ENCODE measurements at regions not wholly inside any gene's neighbourhood (a gene's known extent, or its start where the extent isn't known, plus 50 kb on each side); places are given as distances from the start of the nearest gene placed in this dataset.

GRCh38 chr3:124660599-124660998 lies 69.7 kb upstream of the UMPS start:
- no peak for DNase-seq (ENCODE audit: extremely low read depth, low read depth)
- no peak for TF ChIP-seq CTCF (IDR thresholded peaks at IDR 0.05; ENCODE audit: low read depth, low read length)

GRCh38 chr3:124663690-124664089 lies 66.6 kb upstream of the UMPS start:
- no peak for DNase-seq (ENCODE audit: extremely low read depth, low read depth)

GRCh38 chr3:124664804-124665203 lies 65.4 kb upstream of the UMPS start:
- no peak for DNase-seq (ENCODE audit: extremely low read depth, low read depth)
- no peak for TF ChIP-seq CTCF (IDR thresholded peaks at IDR 0.05; ENCODE audit: low read depth, low read length)

More at GRCh38 chr3:124663690-124664089, 66.6 kb upstream of the UMPS start:
- TF ChIP-seq CTCF (IDR thresholded peaks at IDR 0.05; ENCODE audit: low read depth, low read length), result no peak

- no peak for TF ChIP-seq CTCF (IDR thresholded peaks at IDR 0.05; ENCODE audit: low read depth, low read length)
- DNase-seq (ENCODE audit: extremely low read depth, low read depth), result no peak
Observed at GRCh38 chr3:124666067-124666466, 64.2 kb upstream of the UMPS start.

GRCh38 chr3:124669470-124669869 lies 60.8 kb upstream of the UMPS start:
- TF ChIP-seq CTCF (IDR thresholded peaks at IDR 0.05; ENCODE audit: low read depth, low read length), result no peak
- DNase-seq (ENCODE audit: extremely low read depth, low read depth), result no peak

- TF ChIP-seq CTCF (IDR thresholded peaks at IDR 0.05; ENCODE audit: low read depth, low read length), result no peak
- DNase-seq (ENCODE audit: extremely low read depth, low read depth), result no peak
Observed at GRCh38 chr3:124671106-124671505, 59.1 kb upstream of the UMPS start.

- no peak for TF ChIP-seq CTCF (IDR thresholded peaks at IDR 0.05; ENCODE audit: low read depth, low read length)
- DNase-seq (ENCODE audit: extremely low read depth, low read depth), result no peak
Observed at GRCh38 chr3:124674336-124674735, 55.9 kb upstream of the UMPS start.
